Frontal cortex (tissue), 3 donors: ENCODE measurements at regions not wholly inside any gene's neighbourhood (a gene's known extent, or its start where the extent isn't known, plus 50 kb on each side); places are given as distances from the start of the nearest gene placed in this dataset.
"Not testable (repeated sequence)": the region's sequence is repeated elsewhere in the genome, so short reads cannot be mapped to it uniquely, and the experiment has no call there.

Experiments
- DNase-seq, 2 donors: peaks; one replicate each; pipeline ENCODE4 v3.0.0; 2012; ENCODE audit warnings: low spot score in 2 of 2
- FAIRE-seq: peaks from 2 replicates; lab custom pipeline; 2012; peaks lifted over from hg19 to GRCh38; lab: Jason Lieb, UNC
- donor health status: control.
- donor health status: control.
- donor health status: control.

DNA sequence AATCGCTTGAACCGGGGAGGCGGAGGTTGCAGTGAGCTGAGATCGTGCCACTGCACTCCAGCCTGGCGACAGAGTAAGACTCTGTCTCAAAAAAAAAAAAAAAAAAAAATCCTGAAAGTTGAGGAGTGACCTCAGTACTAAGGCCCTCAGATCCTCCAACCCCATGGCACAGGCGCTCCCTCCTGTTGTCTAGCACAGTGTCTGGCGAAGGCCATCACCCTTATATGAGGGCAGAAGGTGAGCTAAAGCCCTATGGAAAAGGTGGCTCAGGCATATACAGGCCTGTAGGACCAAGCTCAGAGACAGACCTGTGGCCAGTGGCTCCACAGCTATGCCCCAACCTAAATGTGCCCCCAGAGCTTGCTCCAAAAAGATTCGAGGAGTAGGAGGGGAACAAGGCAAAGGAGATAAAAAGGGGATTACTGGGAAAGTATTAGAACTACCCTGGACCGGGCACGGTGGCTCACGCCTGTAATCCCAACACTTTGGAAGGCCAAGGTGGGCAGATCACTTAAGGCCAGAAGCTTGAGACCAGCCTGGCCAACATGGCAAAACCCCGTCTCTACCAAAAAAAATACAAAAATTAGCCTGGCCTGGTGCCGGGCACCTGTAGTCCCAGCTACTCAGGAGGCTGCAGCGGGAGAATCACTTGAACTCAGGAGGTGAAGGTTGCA, 92.4 kb downstream of the GLUL start:
- DNase-seq, FAIRE-seq: not testable (repeated sequence)

DNA sequence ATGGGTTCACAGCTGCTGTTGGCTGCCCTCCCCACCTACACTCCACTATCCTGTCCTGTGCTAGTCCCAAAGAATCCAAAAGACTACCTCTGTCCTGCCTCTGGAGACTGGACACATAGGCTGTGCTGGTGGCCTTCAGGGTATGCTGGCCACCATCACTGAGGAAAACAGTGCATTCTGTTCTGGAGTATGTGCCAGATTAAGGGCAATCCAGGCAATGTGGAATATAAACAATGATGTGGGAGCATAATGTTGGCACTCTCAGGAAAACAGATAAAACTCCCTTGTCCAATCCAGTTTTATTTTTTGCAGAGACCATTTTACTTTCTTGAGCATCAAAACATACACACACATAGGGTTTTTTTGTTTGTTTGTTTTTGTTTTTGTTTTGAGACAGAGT, 94.3 kb downstream of the GLUL start:
- FAIRE-seq = no peak
- no peak for DNase-seq

DNA sequence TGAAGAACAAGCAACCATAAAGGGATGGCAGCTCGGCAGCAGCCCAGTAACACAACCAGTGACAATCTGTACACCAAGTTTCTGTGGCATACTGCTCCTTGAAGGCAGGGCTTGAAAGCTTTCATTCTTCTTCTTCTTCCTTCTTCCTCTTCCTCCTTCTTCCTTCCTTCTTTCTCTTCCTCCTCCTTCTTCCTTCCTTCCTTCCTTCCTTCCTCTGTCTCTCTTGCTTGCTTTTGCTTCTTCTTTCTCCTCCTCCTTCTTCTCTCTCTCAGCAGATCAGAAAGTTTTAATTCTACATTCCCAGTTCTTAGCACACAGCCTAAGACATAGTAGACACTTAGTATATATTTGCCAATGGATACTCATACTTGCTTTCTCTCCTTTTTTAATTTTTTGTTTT, 95.9 kb downstream of the GLUL start:
- FAIRE-seq = no peak

DNA sequence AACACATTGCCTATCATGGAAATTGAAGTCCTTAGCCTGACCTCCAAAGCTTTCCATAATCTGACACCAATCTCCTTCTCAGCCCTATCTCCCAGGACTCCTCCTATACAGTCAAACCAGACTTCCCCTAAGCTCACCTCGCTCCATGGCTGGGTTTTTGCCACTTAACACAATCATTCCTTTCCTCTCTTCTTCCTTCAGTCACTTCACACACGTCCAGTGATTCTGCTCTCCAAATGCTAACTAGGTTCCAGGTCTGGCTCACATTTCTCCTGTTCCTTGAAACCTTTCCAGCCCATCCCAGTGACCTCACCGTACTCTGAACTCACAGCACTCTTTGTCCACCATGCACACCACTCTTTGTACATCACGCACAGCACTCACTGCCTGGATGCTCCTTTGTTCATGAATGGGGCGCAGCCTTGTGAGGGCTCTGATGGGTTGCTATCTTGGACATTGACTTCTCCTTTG, 98.4 kb downstream of the GLUL start:
- FAIRE-seq = no peak

More for the DNA sequence above, 95.9 kb downstream of the GLUL start:
- no peak for DNase-seq

DNA sequence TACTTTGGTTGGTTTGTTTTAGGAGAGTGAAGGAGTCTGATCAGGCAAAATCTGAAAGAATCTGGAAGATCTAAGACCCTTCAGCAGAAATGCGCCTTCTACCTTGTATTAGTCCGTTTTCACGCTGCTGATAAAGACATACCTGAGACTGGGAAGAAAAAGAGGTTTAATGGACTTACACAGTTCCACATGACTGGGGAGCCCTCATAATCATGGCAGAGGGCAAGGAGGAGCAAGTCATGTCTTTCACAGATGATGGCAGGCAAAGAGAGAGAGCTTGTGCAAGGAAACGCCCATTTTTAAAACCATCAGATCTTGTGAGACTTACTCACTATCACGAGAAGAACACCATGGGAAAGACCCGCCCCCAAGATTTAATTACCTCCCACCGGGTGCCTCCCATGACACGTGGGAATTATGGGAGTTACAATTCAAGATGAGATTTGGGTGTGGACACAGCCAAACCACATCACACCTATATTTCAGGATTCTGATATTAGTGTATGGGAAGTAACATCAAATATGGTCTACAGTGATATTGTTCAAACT, 99.3 kb downstream of the GLUL start:
- DNase-seq (no peak), FAIRE-seq (no peak)

More for the DNA sequence above, 98.4 kb downstream of the GLUL start:
- DNase-seq = no peak

DNA sequence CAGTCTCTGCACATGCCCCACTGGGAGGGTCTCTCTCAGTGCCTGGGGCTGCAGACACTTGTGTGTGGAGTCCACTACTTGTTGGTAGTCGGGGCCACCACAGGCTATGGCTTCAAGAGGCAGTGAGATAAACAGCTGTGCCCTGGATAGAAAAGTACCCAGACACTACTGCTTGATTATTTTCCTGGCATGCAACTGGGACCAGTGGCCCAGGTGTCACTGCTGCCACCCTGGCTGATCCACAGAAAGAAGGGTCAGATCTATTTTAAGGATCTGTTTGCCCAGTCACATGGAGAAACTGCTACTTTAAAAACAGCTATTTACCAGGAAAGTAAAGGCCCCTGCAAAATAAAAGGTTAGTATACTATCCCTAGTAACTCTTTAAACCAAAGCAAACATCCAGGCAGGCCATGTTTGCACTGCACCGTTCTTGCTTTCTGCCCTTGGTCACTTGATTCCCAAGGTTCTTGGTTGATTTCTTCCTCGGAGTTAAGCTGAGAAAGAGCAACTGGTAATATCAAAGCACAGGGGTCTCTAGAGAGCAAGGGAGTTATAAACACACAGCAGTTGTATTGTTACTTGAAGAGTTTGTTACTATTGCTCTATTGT, 99.9 kb downstream of the GLUL start:
- DNase-seq (no peak), FAIRE-seq (no peak)

DNA sequence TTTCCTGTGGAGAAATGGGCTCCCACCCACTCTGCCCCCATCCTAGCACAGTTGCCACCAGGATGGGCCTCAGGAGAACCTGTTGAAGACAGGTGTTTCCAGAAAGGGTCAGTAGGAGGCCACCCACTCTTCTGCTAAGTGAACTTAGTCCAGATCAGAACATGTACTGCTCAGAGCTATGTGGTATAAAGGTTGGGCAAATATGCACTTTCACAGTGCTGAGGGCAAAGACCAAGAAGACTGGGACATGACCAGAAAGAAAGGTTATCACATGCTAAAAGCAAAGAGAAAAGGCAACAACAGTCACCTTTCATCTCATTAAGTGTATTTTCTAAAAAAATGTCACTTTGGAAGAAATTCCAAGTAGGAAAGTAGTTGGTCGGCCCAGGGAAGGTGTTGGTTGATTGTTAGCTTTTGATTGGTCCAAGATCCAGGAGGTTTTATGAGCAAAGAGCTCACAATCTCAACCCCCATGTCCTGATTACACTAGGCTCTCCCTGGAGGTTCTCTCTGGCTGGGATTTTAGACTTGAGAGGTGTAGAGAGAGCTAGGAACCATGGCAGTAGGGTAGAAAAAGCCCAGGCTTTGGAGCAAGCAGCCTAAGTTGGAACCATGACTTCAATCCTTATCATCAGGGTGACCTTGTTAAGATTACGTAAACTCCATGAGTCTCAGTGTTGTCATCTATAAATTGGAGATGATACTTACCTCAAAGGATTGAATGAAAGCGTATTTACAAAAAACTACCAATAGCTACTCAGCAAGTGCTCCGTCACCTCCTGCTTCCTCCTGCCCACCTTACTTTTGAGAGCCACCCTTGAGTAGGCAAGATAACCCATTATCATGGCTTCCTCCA, 102.6 kb downstream of the GLUL start:
- no peak for FAIRE-seq

DNA sequence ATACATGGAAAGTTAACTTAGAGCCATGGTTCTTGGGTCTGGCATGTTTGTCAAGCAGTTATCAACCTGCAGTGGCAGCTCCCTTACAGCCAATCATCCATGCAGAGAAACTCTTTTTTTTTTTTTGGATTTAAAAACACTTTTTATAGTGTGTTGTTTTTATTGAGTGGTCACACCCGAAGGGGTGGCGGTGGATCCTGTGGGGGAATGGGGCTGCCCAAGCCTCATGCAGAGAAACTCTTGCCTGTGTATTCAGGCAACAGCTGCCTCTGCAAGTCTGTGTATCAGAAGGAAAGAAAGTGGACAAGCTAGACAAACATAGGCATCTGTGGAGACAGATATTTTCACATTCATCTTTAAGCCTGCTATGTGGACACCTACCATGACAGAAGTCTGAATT, 104.8 kb downstream of the GLUL start:
- DNase-seq = no peak
- no peak for FAIRE-seq

More for the DNA sequence above, 102.6 kb downstream of the GLUL start:
- DNase-seq = no peak

DNA sequence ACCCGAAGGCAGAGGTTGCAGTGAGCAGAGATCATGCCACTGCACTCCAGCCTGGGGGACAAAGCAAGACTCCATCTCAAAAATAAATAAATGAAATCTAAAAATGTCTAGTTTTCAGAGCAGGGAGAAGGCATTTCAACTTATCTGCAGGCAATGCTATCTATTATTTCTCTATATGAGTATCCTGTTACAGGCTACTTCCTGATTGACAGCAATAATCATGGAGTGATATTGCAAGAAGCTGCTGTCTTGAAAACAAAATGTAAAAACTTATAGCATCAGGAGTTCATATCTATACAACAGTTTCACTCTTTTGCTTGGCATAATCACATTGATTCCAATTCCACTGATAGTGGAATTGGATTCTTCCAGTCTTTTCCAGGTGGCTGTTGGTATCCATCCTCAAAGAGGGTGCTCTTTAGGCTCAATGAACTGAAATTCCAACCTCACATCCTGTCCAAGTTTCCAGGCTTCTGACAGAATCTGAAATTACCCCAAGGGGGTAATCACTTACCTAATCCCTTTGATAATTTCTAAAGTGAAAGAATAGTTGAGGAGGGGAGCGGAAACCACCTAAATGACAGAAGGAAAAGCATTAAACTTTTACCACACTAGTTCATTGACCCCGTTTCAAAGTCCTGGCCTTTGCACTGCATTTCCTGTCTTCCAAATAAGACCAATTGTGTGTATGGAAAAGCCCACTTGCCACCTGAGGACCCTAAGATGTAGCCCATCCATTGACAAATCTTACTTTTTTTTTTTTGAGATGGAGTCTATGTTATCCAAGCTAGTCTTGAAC, 107.6 kb downstream of the GLUL start:
- FAIRE-seq (no peak), DNase-seq (no peak)

DNA sequence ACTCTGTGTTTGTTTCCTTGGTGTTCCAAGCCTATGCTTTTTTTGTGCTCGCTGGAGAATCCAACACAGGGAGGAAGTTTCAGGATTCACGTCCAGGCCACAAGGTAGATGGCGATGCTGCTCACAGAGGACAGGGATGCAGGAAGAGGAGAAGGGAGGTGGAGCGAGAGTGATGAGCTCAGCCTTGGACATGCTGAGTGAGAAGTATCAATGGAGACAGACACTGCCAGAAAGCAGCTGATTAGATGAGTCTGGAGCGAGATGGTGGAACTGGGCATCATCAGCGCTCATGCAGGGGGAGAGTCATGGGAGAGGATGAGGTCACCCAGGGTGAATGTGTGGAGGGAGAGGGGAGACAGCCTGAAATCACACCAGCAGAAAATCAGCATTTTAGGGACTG, 110.0 kb downstream of the GLUL start:
- DNase-seq = no peak
- no peak for FAIRE-seq

DNA sequence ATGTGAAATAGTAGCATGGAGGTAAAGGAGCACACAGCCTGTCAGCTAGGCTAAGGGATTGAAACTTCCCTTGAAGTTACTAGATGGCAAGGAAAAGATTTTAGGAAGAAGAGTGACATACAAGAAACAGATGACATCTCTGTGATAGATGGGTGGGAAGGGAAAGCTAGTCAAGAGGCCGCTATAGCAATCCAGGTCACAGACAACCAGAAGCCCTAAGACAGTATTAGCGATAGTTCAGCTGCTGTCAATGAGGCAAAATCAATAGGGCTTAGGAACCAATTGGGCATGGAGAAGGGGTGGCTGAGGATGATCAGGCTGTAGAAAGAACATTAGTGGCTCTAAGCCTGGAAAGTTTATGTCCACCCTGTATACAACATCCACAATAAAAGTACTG, 111.1 kb downstream of the GLUL start:
- FAIRE-seq (no peak), DNase-seq (no peak)

DNA sequence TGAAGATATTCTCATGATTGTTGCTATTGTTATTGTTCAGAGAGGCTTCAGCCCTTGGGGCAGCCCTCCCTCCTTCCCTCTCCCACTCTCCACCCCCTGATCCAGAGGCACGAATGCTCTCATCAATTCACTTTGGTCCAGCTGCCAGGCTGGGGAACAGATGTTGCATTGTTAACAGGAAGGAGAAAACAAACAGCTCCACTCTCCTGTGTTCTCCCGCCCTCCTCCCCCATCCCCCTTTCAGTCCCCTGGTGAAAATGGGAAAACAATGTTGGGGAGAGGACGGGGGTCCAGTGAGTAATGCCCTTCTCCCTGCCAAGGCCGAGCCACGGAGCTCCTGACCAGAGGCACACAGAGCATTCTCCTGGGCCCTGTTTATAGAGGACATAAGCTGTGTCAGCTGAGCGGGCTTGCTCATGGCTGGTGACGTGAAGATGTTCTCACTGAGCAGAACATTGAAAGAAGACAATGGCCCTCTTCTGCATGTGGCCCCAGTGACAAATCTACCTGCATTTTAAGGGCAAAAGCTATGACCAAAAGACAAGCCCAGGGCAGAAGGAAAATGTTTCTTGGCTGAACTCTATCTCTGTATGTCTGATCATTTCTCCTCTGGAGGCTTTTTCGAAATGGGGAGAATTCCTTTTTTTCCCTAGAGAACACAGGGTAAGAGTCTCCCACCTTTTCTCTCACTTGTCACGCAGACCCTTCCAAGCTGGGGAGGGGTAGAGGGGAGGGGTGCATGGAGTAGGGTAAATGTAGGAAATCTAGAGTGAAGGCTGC, 111.7 kb downstream of the GLUL start:
- FAIRE-seq (no peak), DNase-seq (peak in 1 of 2 donors; percentile 11)

DNA sequence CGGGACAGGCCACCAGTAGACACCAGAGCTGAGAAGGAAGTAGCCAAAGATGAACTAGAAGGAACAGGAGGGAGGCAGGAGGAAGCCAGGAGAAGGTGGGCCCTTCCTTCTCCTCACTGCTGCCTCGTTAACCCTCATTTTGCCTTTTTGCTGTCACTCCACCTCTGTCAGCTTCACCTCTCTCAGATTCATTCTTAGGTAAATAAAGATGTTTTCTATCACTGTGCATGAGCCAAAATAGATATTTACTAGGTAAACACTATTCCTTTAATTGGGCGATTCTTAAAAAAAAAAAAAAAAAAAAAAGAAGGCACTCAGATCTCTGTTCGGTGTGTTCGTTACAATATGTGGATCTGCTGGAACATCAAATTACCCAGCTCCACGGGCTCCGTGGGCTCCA, 112.3 kb downstream of the GLUL start:
- DNase-seq = no peak
- FAIRE-seq = no peak

DNA sequence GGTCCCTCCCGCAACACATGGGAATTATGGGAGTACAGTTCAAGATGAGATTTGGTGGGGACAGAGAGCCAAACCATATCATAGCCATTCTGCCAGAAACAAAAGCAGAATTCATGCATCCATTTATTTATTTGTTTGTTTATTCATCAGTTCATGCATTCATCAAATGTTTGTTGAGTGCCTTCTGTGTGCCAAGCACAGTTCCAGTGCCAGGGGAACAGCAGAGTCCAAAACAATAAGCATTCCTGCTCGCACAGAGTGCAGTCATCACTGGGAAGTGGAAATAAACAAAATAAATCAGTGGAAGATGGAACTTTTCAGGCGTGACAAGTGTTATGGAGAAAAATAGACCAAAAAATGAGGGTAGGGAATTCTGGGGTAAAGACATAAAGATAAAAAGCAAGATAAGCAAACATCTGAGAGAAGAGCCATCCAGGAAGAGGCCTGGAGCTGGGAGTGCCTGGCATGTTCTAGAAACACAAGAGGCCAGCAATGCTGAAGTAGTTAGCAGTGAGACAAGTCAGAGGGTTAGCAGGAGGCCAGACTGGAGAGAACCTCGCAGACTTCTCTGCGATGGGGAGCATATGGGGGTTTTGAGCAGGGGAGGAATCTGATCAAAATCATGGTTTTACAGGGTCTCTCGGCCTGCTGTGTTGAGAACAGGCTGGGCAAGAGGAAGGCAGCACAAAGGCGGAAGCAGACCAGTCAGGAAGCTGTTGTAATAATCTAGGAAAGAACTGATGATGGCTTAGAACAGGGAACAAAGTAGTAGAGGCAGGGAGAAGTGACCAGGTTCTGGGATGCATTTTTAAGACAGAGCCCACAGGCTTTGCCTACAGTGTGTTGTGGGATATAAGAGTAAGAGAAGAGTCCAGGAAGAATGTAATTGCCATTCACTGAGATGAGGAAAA, 113.2 kb downstream of the GLUL start:
- FAIRE-seq = no peak

DNA sequence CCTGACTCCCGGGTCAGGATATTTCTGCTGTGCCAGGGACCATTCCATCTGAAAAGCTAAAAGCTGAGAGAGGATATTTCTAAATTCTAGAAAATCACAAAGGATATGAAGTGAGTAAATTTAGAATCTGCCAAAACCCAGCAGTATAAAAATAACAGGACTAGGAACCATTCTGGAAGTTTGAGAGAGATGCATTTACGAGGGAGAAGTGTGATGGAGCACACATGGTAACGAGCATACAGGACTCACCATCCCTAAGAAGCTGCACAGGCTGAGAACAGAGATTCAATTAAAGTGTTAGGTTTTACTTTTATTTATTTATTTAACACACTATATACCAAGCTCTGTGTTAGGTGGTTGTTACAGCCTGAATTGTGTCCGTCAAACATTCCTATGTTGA, 116.3 kb downstream of the GLUL start:
- no peak for DNase-seq
- no peak for FAIRE-seq

More for the DNA sequence above, 113.2 kb downstream of the GLUL start:
- no peak for DNase-seq

DNA sequence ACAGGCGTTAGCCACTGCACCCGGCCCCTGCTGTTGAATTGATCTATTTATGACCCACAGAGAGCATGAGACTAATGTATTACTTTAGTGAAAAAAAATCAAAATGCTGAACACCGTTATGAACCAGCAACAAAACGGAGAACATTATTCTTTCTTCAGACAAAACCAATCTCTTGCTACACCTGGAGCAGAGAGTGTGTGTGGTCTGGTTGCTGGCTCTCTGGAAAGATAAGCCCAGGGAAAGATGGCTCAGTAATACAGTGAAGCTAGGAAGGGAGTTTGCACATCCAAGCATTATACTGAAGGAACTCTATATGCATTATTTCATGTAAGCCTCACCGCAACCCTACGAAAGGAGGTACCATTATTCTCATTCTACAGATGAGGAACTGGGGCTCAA, 117.0 kb downstream of the GLUL start:
- DNase-seq (no peak), FAIRE-seq (no peak)

DNA sequence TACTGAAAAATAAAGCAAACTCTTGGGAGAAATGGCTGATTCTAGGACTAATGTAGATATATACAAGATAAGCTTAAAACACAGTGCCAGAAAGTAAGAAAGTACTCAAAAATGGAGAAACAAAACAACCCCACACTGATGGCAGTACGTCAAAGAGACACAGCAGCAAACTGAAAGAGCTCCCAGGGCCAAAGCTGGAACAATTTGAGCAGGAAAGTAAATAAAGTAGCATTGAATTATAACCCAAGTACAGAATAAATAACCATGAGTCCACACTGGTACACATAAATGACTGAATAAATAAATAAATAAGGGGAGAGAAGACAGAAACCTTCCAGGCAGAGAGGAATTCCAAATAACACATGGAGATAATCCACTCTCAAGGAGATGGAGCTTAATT, 120.9 kb downstream of the GLUL start:
- FAIRE-seq = no peak

DNA sequence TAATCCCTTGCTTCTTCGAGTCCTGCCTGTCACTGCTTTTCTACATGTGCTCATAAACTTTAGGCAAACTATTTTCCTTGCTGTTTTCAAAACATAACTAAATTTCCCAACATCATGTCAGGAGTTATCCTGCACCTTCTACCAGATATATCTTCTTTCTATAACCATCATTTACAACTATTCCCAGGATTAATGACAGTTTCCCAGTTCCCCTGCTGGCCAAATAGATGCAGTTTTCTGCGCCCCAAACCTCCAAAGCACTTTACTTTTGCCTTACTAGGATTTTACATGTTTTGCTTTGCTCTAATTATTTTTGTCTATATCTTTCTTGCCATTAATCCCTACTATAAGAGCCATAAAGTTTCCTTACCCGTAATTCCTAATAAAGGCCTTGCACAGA, 122.5 kb downstream of the GLUL start:
- DNase-seq = no peak
- no peak for FAIRE-seq

More for the DNA sequence above, 120.9 kb downstream of the GLUL start:
- DNase-seq = no peak
